ENCODE measurements at regions not wholly inside any gene's neighbourhood (a gene's known extent, or its start where the extent isn't known, plus 50 kb on each side); places are given as distances from the start of the nearest gene placed in this dataset.

DNA sequence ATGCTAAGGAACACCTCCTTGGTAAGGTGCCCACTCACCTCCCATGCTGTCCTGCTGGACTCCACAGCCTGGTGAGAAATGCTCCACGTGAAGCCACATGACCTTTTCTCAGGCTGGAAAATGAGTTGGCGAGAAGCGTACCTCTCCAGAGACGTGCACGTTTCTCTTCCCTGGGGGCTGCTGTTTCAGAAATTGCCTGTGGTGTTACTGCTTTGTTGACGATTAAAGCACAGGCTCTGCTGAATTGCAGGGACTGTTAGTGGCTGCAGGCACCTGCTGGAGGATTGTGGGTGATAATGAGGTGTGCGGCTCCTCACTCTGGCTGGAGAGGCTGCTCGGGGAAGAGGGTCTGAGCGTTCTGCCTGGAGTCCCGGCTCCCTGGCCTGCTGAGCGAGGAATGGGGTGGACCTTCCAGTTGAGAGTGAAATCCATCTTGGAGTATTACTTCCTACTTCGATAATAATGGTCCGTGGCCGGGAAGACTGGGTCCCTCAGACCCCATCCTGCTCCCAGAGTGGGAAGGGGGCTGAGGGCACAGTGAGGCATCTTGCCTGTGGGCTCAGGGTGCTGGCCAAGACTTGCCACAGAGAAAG lies 199.3 kb upstream of the HDAC4 start:
- H3K4me2 ChIP-seq (ENCODE audit: low read length): no peak overlapping the region
- H3K4me1 ChIP-seq (ENCODE audit: insufficient read depth, low read length, severe bottlenecking): no peaks in the 10 kb centered on the region
- H3K27ac ChIP-seq (ENCODE audit: low read depth, low read length, poor library complexity, severe bottlenecking): no peak overlapping the region
- H3K36me3 ChIP-seq (ENCODE audit: insufficient read depth, low read length): no peaks in the 10 kb centered on the region
- H3K79me2 ChIP-seq (ENCODE audit: insufficient read depth, low read length): no peaks in the 10 kb centered on the region
- no peaks in the 10 kb centered on the region for H4K20me1 ChIP-seq (ENCODE audit: insufficient read depth, low read length)
- no peaks in the 10 kb centered on the region for H3F3A ChIP-seq (ENCODE audit: insufficient read depth, low read length)
- peaks cover 4% of the 10 kb centered on the region; the same call in 1 of the 2 replicates for H3K27me3 ChIP-seq (ENCODE audit: insufficient read depth, low read length)
- no peak overlapping the region for H3K4me3 ChIP-seq (ENCODE audit: low read depth, low read length, poor library complexity, severe bottlenecking)
- no peak overlapping the region for H2AFZ ChIP-seq (ENCODE audit: low read length)
- no peaks in the 10 kb centered on the region for H3K9me3 ChIP-seq (ENCODE audit: low read length)
- H3K9ac ChIP-seq (ENCODE audit: low read length): no peak overlapping the region
- H3K9me2 ChIP-seq (ENCODE audit: low read depth, low read length): no peaks in the 10 kb centered on the region
- TF ChIP-seq, protein P1, sequence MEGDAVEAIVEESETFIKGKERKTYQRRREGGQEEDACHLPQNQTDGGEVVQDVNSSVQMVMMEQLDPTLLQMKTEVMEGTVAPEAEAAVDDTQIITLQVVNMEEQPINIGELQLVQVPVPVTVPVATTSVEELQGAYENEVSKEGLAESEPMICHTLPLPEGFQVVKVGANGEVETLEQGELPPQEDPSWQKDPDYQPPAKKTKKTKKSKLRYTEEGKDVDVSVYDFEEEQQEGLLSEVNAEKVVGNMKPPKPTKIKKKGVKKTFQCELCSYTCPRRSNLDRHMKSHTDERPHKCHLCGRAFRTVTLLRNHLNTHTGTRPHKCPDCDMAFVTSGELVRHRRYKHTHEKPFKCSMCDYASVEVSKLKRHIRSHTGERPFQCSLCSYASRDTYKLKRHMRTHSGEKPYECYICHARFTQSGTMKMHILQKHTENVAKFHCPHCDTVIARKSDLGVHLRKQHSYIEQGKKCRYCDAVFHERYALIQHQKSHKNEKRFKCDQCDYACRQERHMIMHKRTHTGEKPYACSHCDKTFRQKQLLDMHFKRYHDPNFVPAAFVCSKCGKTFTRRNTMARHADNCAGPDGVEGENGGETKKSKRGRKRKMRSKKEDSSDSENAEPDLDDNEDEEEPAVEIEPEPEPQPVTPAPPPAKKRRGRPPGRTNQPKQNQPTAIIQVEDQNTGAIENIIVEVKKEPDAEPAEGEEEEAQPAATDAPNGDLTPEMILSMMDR (IDR thresholded peaks at IDR 0.05; ENCODE audit: low read length): no peak
- TF ChIP-seq EZH2 (IDR thresholded peaks at IDR 0.05; ENCODE audit: borderline replicate concordance, low read length): no peak

DNA sequence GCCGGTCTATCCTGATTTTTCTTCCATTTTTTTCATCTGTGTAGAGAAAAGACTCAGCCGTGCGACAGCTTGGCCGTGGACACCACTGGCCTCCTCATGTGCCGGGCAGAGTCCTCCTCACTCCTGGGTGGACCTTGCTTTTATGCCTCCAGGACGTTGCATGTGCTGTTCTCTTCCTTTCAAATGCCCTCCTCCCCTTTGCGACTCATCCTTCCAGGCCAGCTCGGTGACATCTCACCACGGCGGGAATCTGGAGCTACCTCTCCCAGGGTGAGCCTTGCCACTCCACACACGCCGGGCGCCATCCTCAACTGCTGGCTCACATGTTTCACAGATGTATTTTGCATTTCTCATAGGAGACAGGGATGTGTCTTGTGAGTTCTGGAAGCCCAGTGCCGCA lies 198.5 kb upstream of the HDAC4 start:
- TF ChIP-seq, protein P1 (IDR thresholded peaks at IDR 0.05; ENCODE audit: low read length): no peak
- no peak for TF ChIP-seq EZH2 (IDR thresholded peaks at IDR 0.05; ENCODE audit: borderline replicate concordance, low read length)
- Histone ChIP-seq H3K4me1 (ENCODE audit: insufficient read depth, low read length, severe bottlenecking) (no peaks in the 10 kb centered on the region), H3K9me2 (ENCODE audit: low read depth, low read length) (no peaks in the 10 kb centered on the region), H3K4me3 (ENCODE audit: low read depth, low read length, poor library complexity, severe bottlenecking) (no peak overlapping the region), H3K36me3 (ENCODE audit: insufficient read depth, low read length) (no peaks in the 10 kb centered on the region), H3K4me2 (ENCODE audit: low read length) (no peak overlapping the region), H4K20me1 (ENCODE audit: insufficient read depth, low read length) (no peaks in the 10 kb centered on the region), H3K27ac (ENCODE audit: low read depth, low read length, poor library complexity, severe bottlenecking) (no peak overlapping the region), H3K9me3 (ENCODE audit: low read length) (no peaks in the 10 kb centered on the region), H3F3A (ENCODE audit: insufficient read depth, low read length) (no peaks in the 10 kb centered on the region), H2AFZ (ENCODE audit: low read length) (no peak overlapping the region), H3K79me2 (ENCODE audit: insufficient read depth, low read length) (no peaks in the 10 kb centered on the region), H3K27me3 (ENCODE audit: insufficient read depth, low read length) (peaks cover 4% of the 10 kb centered on the region; the same call in 1 of the 2 replicates), H3K9ac (ENCODE audit: low read length) (no peak overlapping the region)

DNA sequence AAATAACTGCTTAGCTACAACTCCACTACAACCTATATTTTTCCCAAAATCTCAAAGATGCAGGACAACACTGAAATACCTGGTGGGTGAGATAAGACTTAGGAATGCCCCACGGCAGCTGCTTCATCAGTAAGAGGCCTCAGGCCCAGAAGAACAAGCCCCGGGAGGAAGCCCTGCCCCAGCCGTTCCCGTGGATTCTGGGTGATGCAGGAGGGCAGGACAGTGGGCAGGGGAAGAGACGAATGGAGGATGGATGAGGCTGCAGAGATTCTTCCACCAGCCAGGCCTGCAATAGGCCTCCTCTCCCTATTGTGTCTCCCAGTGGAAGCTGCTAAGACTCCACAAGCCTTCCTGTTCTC lies 197.9 kb upstream of the HDAC4 start:
- Histone ChIP-seq H3K27ac (ENCODE audit: low read depth, low read length, poor library complexity, severe bottlenecking) (no peak overlapping the region), H3K27me3 (ENCODE audit: insufficient read depth, low read length) (peaks cover 4% of the 10 kb centered on the region; the same call in 1 of the 2 replicates), H3K4me2 (ENCODE audit: low read length) (no peak overlapping the region), H3K9ac (ENCODE audit: low read length) (no peak overlapping the region), H3K36me3 (ENCODE audit: insufficient read depth, low read length) (no peaks in the 10 kb centered on the region), H3K9me3 (ENCODE audit: low read length) (no peaks in the 10 kb centered on the region), H3K4me3 (ENCODE audit: low read depth, low read length, poor library complexity, severe bottlenecking) (no peak overlapping the region), H3K79me2 (ENCODE audit: insufficient read depth, low read length) (no peaks in the 10 kb centered on the region), H4K20me1 (ENCODE audit: insufficient read depth, low read length) (no peaks in the 10 kb centered on the region), H3F3A (ENCODE audit: insufficient read depth, low read length) (no peaks in the 10 kb centered on the region), H2AFZ (ENCODE audit: low read length) (no peak overlapping the region), H3K9me2 (ENCODE audit: low read depth, low read length) (no peaks in the 10 kb centered on the region), H3K4me1 (ENCODE audit: insufficient read depth, low read length, severe bottlenecking) (no peaks in the 10 kb centered on the region)
- no peak for TF ChIP-seq EZH2 (IDR thresholded peaks at IDR 0.05; ENCODE audit: borderline replicate concordance, low read length)

All from OCI-LY1 (cell line).